H1 (cell line): ENCODE measurements at regions not wholly inside any gene's neighbourhood (a gene's known extent, or its start where the extent isn't known, plus 50 kb on each side); places are given as distances from the start of the nearest gene placed in this dataset.

Experiments
- CTCF ChIA-PET: fragments of 300-600 bp; sonication (Branson Sonifier 250); formaldehyde crosslinking; loops from one replicate; lab custom pipeline; 2021; ENCODE audit not compliant: partially characterized antibody; lab: Charles Lee
- POLR2A ChIA-PET: fragments of 300-600 bp; sonication (Branson Sonifier 250); formaldehyde crosslinking; loops from one replicate; lab custom pipeline; 2021; ENCODE audit warnings: inconsistent platforms; ENCODE audit not compliant: partially characterized antibody; lab: Charles Lee
- DNase-seq, 2 experiments: peaks; one replicate each; pipeline versions ENCODE4 v3.0.0 to v3.0.0-alpha.2; 2010 to 2022; ENCODE audit warnings: low spot score in 2 of 2, low read depth in 1 of 2, mixed read lengths in 1 of 2
- FAIRE-seq: peaks from 2 replicates; lab custom pipeline; 2011; peaks lifted over from hg19 to GRCh38; lab: Jason Lieb, UNC
- H2AFZ ChIP-seq: 2 replicates; pipeline ENCODE4 v1.8.1; 2012; ENCODE audit warnings: low read length, inconsistent platforms
- H2AK5ac ChIP-seq: 2 replicates; pipeline ENCODE4 v1.6.1; 2013; ENCODE audit warnings: low read depth, low read length
- H2BK120ac ChIP-seq: replicated peaks from 2 replicates; pipeline ENCODE3; 2013; ENCODE audit warnings: low read depth, low read length, inconsistent platforms
- H2BK12ac ChIP-seq: 2 replicates; pipeline ENCODE4 v1.6.1; 2013; ENCODE audit warnings: low read depth, low read length
- H2BK15ac ChIP-seq: 2 replicates; pipeline ENCODE4 v1.6.1; 2013; ENCODE audit warnings: low read length
- H2BK20ac ChIP-seq: 2 replicates; pipeline ENCODE4 v1.6.1; 2013; ENCODE audit warnings: low read length
- H2BK5ac ChIP-seq: 2 replicates; pipeline ENCODE4 v1.6.1; 2013; ENCODE audit warnings: low read depth, low read length
- H3K14ac ChIP-seq: 2 replicates; pipeline ENCODE4 v1.6.1; 2013; ENCODE audit warnings: inconsistent platforms; ENCODE audit not compliant: insufficient read length
- H3K18ac ChIP-seq: 2 replicates; pipeline ENCODE4 v1.6.1; 2013; ENCODE audit warnings: low read length; ENCODE audit errors: extremely low read depth
- H3K23ac ChIP-seq: 2 replicates; pipeline ENCODE4 v1.6.1; 2013; ENCODE audit warnings: inconsistent platforms; ENCODE audit not compliant: insufficient read length
- H3K23me2 ChIP-seq: 2 replicates; pipeline ENCODE4 v1.6.1; 2013; ENCODE audit warnings: low read depth, low read length
- H3K27ac ChIP-seq: 2 replicates; pipeline ENCODE4 v1.6.1; 2011; ENCODE audit warnings: low read depth, low read length, inconsistent platforms
- H3K27me3 ChIP-seq, 4 experiments: replicated peaks in 1 of 4; 1 replicate in 1 of 4; 2 replicates in 3 of 4; pipeline versions ENCODE4 v1.6.1 to v1.8.1; 2011 to 2013; ENCODE audit warnings: low read length in 3 of 4, mild to moderate bottlenecking in 3 of 4, inconsistent platforms in 2 of 4, mixed read lengths in 2 of 4, moderate library complexity in 1 of 4; ENCODE audit not compliant: control insufficient read depth in 3 of 4, insufficient read depth in 3 of 4; ENCODE audit errors: extremely low read depth in 1 of 4
- H3K36me3 ChIP-seq, 4 experiments: 2 replicates each; pipeline versions ENCODE4 v1.6.1 to v1.8.1; 2011 to 2013; ENCODE audit warnings: mild to moderate bottlenecking in 4 of 4, low read length in 3 of 4, moderate library complexity in 2 of 4, control low read depth in 1 of 4, inconsistent platforms in 1 of 4; ENCODE audit not compliant: insufficient read depth in 4 of 4, control insufficient read depth in 2 of 4
- H3K4ac ChIP-seq: replicated peaks from 2 replicates; pipeline ENCODE3; 2013; ENCODE audit warnings: low read length, low read depth, mixed read lengths, inconsistent platforms; ENCODE audit not compliant: insufficient read length
- H3K4me1 ChIP-seq, 4 experiments: replicated peaks in 1 of 4; 1 replicate in 1 of 4; 2 replicates in 3 of 4; pipeline versions ENCODE4 v1.6.1 to v1.8.1; 2011 to 2013; ENCODE audit warnings: low read length in 3 of 4, inconsistent platforms in 2 of 4, mixed read lengths in 1 of 4; ENCODE audit not compliant: insufficient read depth in 4 of 4, control insufficient read depth in 3 of 4
- H3K4me2 ChIP-seq, 2 experiments: 2 replicates each; pipeline versions ENCODE4 v1.6.1 to v1.8.1; 2011 to 2013; ENCODE audit warnings: low read depth in 2 of 2, low read length in 2 of 2, control low read depth in 1 of 2, inconsistent platforms in 1 of 2, mild to moderate bottlenecking in 1 of 2; ENCODE audit not compliant: insufficient read depth in 1 of 2
- H3K4me3 ChIP-seq, 4 experiments: fragments of 200-600, 300-600 bp in 1 of 4; sonication (generic), shearing (Covaris generic), sonication (Bioruptor Twin) in 1 of 4; 2 replicates each; pipeline versions ENCODE4 v1.5.1 to v1.8.1; 2011 to 2016; ENCODE audit warnings: low read length in 4 of 4, low read depth in 3 of 4, control low read depth in 2 of 4, inconsistent platforms in 2 of 4, mild to moderate bottlenecking in 2 of 4, mixed read lengths in 1 of 4, moderate library complexity in 1 of 4; ENCODE audit not compliant: insufficient read depth in 2 of 4; ENCODE audit errors: extremely low read depth in 1 of 4
- H3K56ac ChIP-seq: replicated peaks from 2 replicates; pipeline ENCODE3; 2013; ENCODE audit warnings: low read depth, mild to moderate bottlenecking, mixed read lengths, low read length, inconsistent platforms; ENCODE audit not compliant: insufficient read length
- H3K79me1 ChIP-seq: 2 replicates; pipeline ENCODE4 v1.6.1; 2013; ENCODE audit warnings: low read depth, low read length, control low read depth
- H3K79me2 ChIP-seq, 2 experiments: 2 replicates each; pipeline versions ENCODE4 v1.6.1 to v1.8.1; 2012 to 2013; ENCODE audit warnings: low read length in 2 of 2, mild to moderate bottlenecking in 2 of 2, inconsistent platforms in 1 of 2; ENCODE audit not compliant: insufficient read depth in 2 of 2, control insufficient read depth in 1 of 2
- H3K9ac ChIP-seq, 4 experiments: replicated peaks in 1 of 4; 1 replicate in 1 of 4; 2 replicates in 3 of 4; pipeline versions ENCODE4 v1.6.1 to v1.8.1; 2011 to 2013; ENCODE audit warnings: low read depth in 3 of 4, low read length in 3 of 4, control low read depth in 2 of 4, mild to moderate bottlenecking in 2 of 4, moderate library complexity in 2 of 4, inconsistent platforms in 1 of 4; ENCODE audit errors: extremely low read depth in 1 of 4
- H3K9me3 ChIP-seq, 2 experiments: 2 replicates each; pipeline versions ENCODE4 v1.6.1 to v1.8.1; 2012 to 2013; ENCODE audit warnings: mild to moderate bottlenecking in 2 of 2, moderate library complexity in 2 of 2, control low read depth in 1 of 2, inconsistent platforms in 1 of 2, low read depth in 1 of 2, low read length in 1 of 2, mixed read lengths in 1 of 2; ENCODE audit not compliant: insufficient read depth in 2 of 2
- H4K20me1 ChIP-seq, 2 experiments: replicated peaks in 1 of 2; 2 replicates each; pipeline versions ENCODE3 to v1.8.1; 2011 to 2013; ENCODE audit warnings: inconsistent platforms in 2 of 2, low read length in 2 of 2, mild to moderate bottlenecking in 1 of 2; ENCODE audit not compliant: insufficient read depth in 2 of 2, control insufficient read depth in 1 of 2
- H4K5ac ChIP-seq: 2 replicates; pipeline ENCODE4 v1.6.1; 2013; ENCODE audit warnings: low read length, low read depth, mixed read lengths, inconsistent platforms; ENCODE audit not compliant: insufficient read length
- H4K8ac ChIP-seq: 2 replicates; pipeline ENCODE4 v1.8.0; 2013; ENCODE audit warnings: mild to moderate bottlenecking, moderate library complexity, low read length, inconsistent platforms; ENCODE audit not compliant: insufficient read depth; ENCODE audit errors: extremely low read depth
- H4K91ac ChIP-seq: replicated peaks from 2 replicates; pipeline ENCODE3; 2013; ENCODE audit warnings: low read length, mixed read lengths, inconsistent platforms; ENCODE audit not compliant: insufficient read length
- BACH1 ChIP-seq: IDR thresholded peaks from 2 replicates; pipeline ENCODE4 v1.6.1; 2012; ENCODE audit warnings: low read length, improper control_type of control experiment
- CHD2 ChIP-seq: IDR thresholded peaks from 2 replicates; pipeline ENCODE4 v1.6.1; 2012; ENCODE audit warnings: low read length, improper control_type of control experiment
- GABPA ChIP-seq: IDR thresholded peaks from 2 replicates; pipeline ENCODE4 v1.6.1; 2011; ENCODE audit warnings: mild to moderate bottlenecking, low read length, moderate library complexity, borderline replicate concordance; ENCODE audit not compliant: insufficient read depth
- GTF2F1 ChIP-seq: IDR thresholded peaks from 2 replicates; pipeline ENCODE4 v1.6.1; 2012; ENCODE audit warnings: low read depth, low read length, improper control_type of control experiment, borderline replicate concordance
- JUND ChIP-seq: IDR thresholded peaks from 2 replicates; pipeline ENCODE4 v1.6.1; 2011; ENCODE audit warnings: mild to moderate bottlenecking, improper control_type of control experiment, low read length
- MAFK ChIP-seq: IDR thresholded peaks from 2 replicates; pipeline ENCODE4 v1.6.1; 2012; ENCODE audit warnings: low read depth, mild to moderate bottlenecking, improper control_type of control experiment, low read length
- NANOG ChIP-seq: IDR thresholded peaks from 2 replicates; pipeline ENCODE4 v1.6.1; 2011; ENCODE audit warnings: low read length, low read depth, mild to moderate bottlenecking, inconsistent platforms; ENCODE audit not compliant: insufficient read depth, poor library complexity, severe bottlenecking
- POLR2A ChIP-seq, 2 experiments: IDR thresholded peaks; 1 replicate in 1 of 2; 2 replicates in 1 of 2; pipeline ENCODE4 v1.6.1; 2011; ENCODE audit warnings: low read depth in 2 of 2, low read length in 2 of 2, mild to moderate bottlenecking in 2 of 2; ENCODE audit errors: control extremely low read depth in 1 of 2
- POLR2AphosphoS5 ChIP-seq: IDR thresholded peaks from 2 replicates; pipeline ENCODE4 v1.6.1; 2011; ENCODE audit warnings: low read depth, low read length
- RNF2 ChIP-seq: fragments of 200-900, 300-1000 bp; sonication (generic); IDR thresholded peaks from 2 replicates; pipeline ENCODE4 v1.7.1; 2016; ENCODE audit warnings: borderline replicate concordance, low read depth, mild to moderate bottlenecking, antibody characterized with exemption, low read length; ENCODE audit not compliant: poor library complexity, severe bottlenecking; ENCODE audit errors: missing control alignments
- RXRA ChIP-seq: IDR thresholded peaks from 2 replicates; pipeline ENCODE4 v1.6.1; 2011; ENCODE audit warnings: low read depth, mild to moderate bottlenecking, low read length, moderate library complexity; ENCODE audit not compliant: insufficient read depth
- SP1 ChIP-seq: IDR thresholded peaks from 2 replicates; pipeline ENCODE4 v1.6.1; 2011; ENCODE audit warnings: low read depth, low read length
- SRF ChIP-seq: IDR thresholded peaks from 2 replicates; pipeline ENCODE4 v1.6.1; 2011; ENCODE audit warnings: mild to moderate bottlenecking, low read depth, low read length, moderate library complexity
- TAF7 ChIP-seq: optimal IDR thresholded peaks from 2 replicates; pipeline ENCODE3; 2011; ENCODE audit warnings: low read depth, mild to moderate bottlenecking, inconsistent platforms, low read length, moderate library complexity, borderline replicate concordance
- TBP ChIP-seq: IDR thresholded peaks from 2 replicates; pipeline ENCODE4 v1.6.1; 2011; ENCODE audit warnings: low read depth, low read length, improper control_type of control experiment
- WGBS, 2 experiments: shearing (Covaris generic) in 1 of 2; methylation state at CpG; one replicate each; pipeline versions ENCODE4 v1.1.6 to v1.1.7; 2013 to 2015; ENCODE audit warnings: low lambda C conversion rate in 2 of 2, mixed read lengths in 2 of 2, inconsistent platforms in 1 of 2, low coverage in 1 of 2, missing lambda C conversion rate in 1 of 2; ENCODE audit not compliant: insufficient replicate concordance in 2 of 2, insufficient coverage in 1 of 2, insufficient read length in 1 of 2; ENCODE audit errors: extremely low coverage in 1 of 2, missing lambda C conversion rate in 1 of 2; 5-methylcytosine and 5-hydroxymethylcytosine counted together

- no peak overlapping the region; a peak in 1 of 4 replicates for H3K4me2 ChIP-seq
- H3K9me3 ChIP-seq = no peaks in the 10 kb centered on the region
- no peak overlapping the region for H2AK5ac ChIP-seq
- no peak overlapping the region for H3K14ac ChIP-seq
- 0 out of 2 replicates have a peak overlapping the region, but pooled peaks have one; percentile 48 for H2BK15ac ChIP-seq
- H4K91ac ChIP-seq = no peak overlapping the region
- 70% methylated on average over 3 of the region's 3 CpGs; no CpG with 5 or more reads in 1 of the 2 experiments for WGBS, 2 experiments
- H2BK5ac ChIP-seq = no peak overlapping the region; the same call in 1 of the 2 replicates
- H2AFZ ChIP-seq = peak overlapping the region; percentile 88
- POLR2A ChIA-PET = interaction anchor here (0.8 kb wide), 2 partner anchors 12 to 188 kb away, joined by 3 read pairs; no protein-coding TSS in a partner anchor
- CTCF ChIA-PET = interaction anchor here (0.6 to 3.4 kb wide), 4 partner anchors 11 to 350 kb away, joined by 3 to 10 read pairs (median 5); no protein-coding TSS in a partner anchor
- H3K36me3 ChIP-seq = no peaks in the 10 kb centered on the region
- H3K18ac ChIP-seq = no peak overlapping the region
- H2BK20ac ChIP-seq = no peak overlapping the region
- H2BK12ac ChIP-seq = no peak overlapping the region
- no peaks in the 10 kb centered on the region for H3K79me2 ChIP-seq
- no peak overlapping the region for H3K56ac ChIP-seq
- no peak overlapping the region for H3K27ac ChIP-seq
- no peak overlapping the region for H3K23ac ChIP-seq
- no peaks in the 10 kb centered on the region for H3K79me1 ChIP-seq
- H3K27me3 ChIP-seq = no peaks in the 10 kb centered on the region
- H3K4ac ChIP-seq = no peak overlapping the region
- no peak overlapping the region for H4K5ac ChIP-seq
- no peak overlapping the region for H3K4me3 ChIP-seq
- H2BK120ac ChIP-seq = no peak overlapping the region
- H3K4me1 ChIP-seq = peaks cover 0 to 5% (median 3%) of the 10 kb centered on the region in 4 experiments; a peak in 3 of 7 replicates
- H4K20me1 ChIP-seq = no peaks in the 10 kb centered on the region
- no peak for DNase-seq
- FAIRE-seq = no peak
- H3K23me2 ChIP-seq = no peaks in the 10 kb centered on the region
- H4K8ac ChIP-seq = no peak overlapping the region
- H3K9ac ChIP-seq = no peak overlapping the region
- TF ChIP-seq TAF7 (no peak), SP1 (no peak), JUND (no peak), BACH1 (peak; percentile 97), RNF2 (no peak), GTF2F1 (no peak), MAFK (peak; percentile 85), NANOG (no peak), POLR2AphosphoS5 (no peak), POLR2A (IDR thresholded peaks at IDR 0.05; ENCODE audit: control extremely low read depth in 1 of 2, low read depth in 2 of 2, low read length in 2 of 2) (no peak), SRF (no peak), TBP (no peak), RXRA (no peak), GABPA (no peak), CHD2 (no peak)
These were observed 83.5 kb downstream of the GP2 start for GRCh38 chr16:20243731-20244281.
